Heart left ventricle (tissue), 13 donors: ENCODE measurements at regions not wholly inside any gene's neighbourhood (a gene's known extent, or its start where the extent isn't known, plus 50 kb on each side); places are given as distances from the start of the nearest gene placed in this dataset.

ENCODE experiments used
- CTCF ChIP-seq, 12 donors: fragments of 200-600 bp; sonication (generic) in 4 of 12; IDR thresholded peaks; one replicate each; pipeline versions ENCODE4 v1.5.0 to v1.8.0; 2018 to 2022; ENCODE audit warnings: antibody characterized with exemption in 12 of 12, mild to moderate bottlenecking in 5 of 12
- POLR2A ChIP-seq, 2 donors: fragments of 450-650 bp; IDR thresholded peaks; one replicate each; pipeline ENCODE4 v1.6.1; 2017; ENCODE audit warnings: antibody characterized with exemption in 2 of 2, mild to moderate bottlenecking in 2 of 2, moderate library complexity in 2 of 2
- donor health status: ischemic (EF 13 %, LVEDD 7.1; RV severe dilation, severe dysfunction).
- donor health status: DM: no; HTN: yes; CAD: no.
- donor health status: DM: no; HTN: no; CAD: no.
- donor health status: ischemic (EF 25% LVEDD 6.9; RV normal size, moderate dysfunction).
- donor health status: ischemic (EF 25% LVEDD 5.7; RV mildly dilated, moderate dysfunction).
- donor health status: ischemic (EF 35%, LVEDD 5.7; RV mildly dilated, moderate dysfunction).
- donor health status: nonischemic (EF 11% LVEDD 7.7; RV severe dilation, severe dysfunction).
- donor health status: DM: yes; HTN: yes; CAD: no.
- donor health status: PGD.
- donor health status: ischemic (EF 29% LVEDD 5.4; RV normal size, mild dysfunction).
- donor health status: nonischemic (EF 23%, LVEDD 6.1; RV moderate dilation, normal function).

GRCh38 chr18:65398347-65399075 is 352.3 kb upstream of the CDH7 start:
- TF ChIP-seq POLR2A (IDR thresholded peaks at IDR 0.05): no peak
- TF ChIP-seq CTCF (IDR thresholded peaks at IDR 0.05): no peak
